Effector memory CD8-positive, alpha-beta T cell (primary cell): ENCODE measurements at regions not wholly inside any gene's neighbourhood (a gene's known extent, or its start where the extent isn't known, plus 50 kb on each side); places are given as distances from the start of the nearest gene placed in this dataset.

Experiments used
- ATAC-seq: fragments of 150-1000 bp; cut with Tn5 transposase; replicated peaks from 2 replicates; pipeline ENCODE4 v1.10.0; 2021; ENCODE audit warnings: mild to moderate bottlenecking, moderate library complexity
- DNase-seq, 3 experiments: peaks; one replicate each; pipeline ENCODE4 v3.0.0; 2021
- H3K27ac Mint-ChIP-seq, 2 donors: one replicate each; pipeline ENCODE4 v1.8.0; 2022; ENCODE audit warnings: mild to moderate bottlenecking in 2 of 2, mixed read lengths in 2 of 2, moderate library complexity in 2 of 2
- H3K27me3 Mint-ChIP-seq, 2 donors: one replicate each; pipeline ENCODE4 v1.8.0; 2022; ENCODE audit warnings: mixed read lengths in 2 of 2
- H3K36me3 Mint-ChIP-seq: one replicate; pipeline ENCODE4 v1.8.0; 2022; ENCODE audit warnings: mild to moderate bottlenecking, moderate library complexity, mixed read lengths; ENCODE audit not compliant: insufficient read depth
- H3K4me1 Mint-ChIP-seq, 2 donors: one replicate each; pipeline ENCODE4 v1.8.0; 2022; ENCODE audit warnings: low read depth in 2 of 2, mixed read lengths in 2 of 2
- H3K4me3 Mint-ChIP-seq, 2 donors: one replicate each; pipeline ENCODE4 v1.8.0; 2022; ENCODE audit warnings: mild to moderate bottlenecking in 2 of 2, mixed read lengths in 2 of 2, moderate library complexity in 2 of 2
- H3K9me3 Mint-ChIP-seq, 2 donors: one replicate each; pipeline ENCODE4 v1.8.0; 2022; ENCODE audit warnings: mixed read lengths in 2 of 2

DNA sequence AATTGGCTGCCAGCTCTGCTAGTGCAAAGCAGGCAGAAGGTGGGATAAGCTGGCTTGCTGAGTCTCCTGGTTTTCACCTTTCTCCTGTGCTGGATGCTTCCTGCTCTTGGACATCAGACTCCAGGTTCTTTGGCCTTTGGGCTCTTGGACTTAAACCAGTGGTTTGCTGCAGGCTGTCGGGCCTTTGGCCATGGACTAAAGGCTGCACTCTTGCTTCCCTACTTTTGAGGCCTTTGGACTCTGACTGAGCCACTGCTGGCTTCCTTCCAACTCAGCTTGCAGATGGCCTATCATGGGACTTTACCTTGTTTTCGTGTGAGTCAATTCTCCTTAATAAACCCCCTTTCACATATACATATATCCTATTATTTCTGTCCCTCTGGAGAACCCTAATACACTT is 1293.9 kb upstream of the CDH6 start:
- Mint-ChIP-seq H3K36me3 (no peaks in the 10 kb centered on the region), H3K27ac (no peak overlapping the region), H3K4me1 (no peaks in the 10 kb centered on the region), H3K27me3 (no peaks in the 10 kb centered on the region), H3K9me3 (peaks cover 4 to 5% of the 10 kb centered on the region in 2 donors), H3K4me3 (no peak overlapping the region)
- ATAC-seq (no peak), DNase-seq (no peak)

DNA sequence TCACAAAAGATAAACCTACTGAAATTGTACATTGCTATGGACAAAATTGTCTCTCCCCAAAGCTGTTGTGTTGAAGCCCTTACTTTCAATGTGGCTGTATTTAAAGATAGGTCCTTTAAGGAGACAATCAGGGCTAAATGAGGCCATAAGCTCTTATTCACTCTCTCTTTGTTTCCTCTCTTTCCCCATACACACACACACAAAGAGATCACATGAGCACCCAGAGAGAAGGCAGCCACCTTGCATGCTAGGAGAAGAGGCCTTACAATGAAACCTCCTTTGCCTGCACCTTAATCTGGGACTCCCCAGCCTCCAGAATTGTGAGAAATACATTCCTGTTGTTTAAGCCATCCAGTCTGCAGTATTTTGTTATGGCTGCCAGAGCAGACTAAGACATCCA is 1295.6 kb upstream of the CDH6 start:
- no peak overlapping the region for H3K27ac Mint-ChIP-seq
- no peaks in the 10 kb centered on the region for H3K27me3 Mint-ChIP-seq
- DNase-seq (no peak), ATAC-seq (no peak)
- no peaks in the 10 kb centered on the region for H3K4me1 Mint-ChIP-seq
- H3K9me3 Mint-ChIP-seq = peaks cover 4 to 5% of the 10 kb centered on the region in 2 donors
- H3K4me3 Mint-ChIP-seq = no peak overlapping the region
- H3K36me3 Mint-ChIP-seq = no peaks in the 10 kb centered on the region

DNA sequence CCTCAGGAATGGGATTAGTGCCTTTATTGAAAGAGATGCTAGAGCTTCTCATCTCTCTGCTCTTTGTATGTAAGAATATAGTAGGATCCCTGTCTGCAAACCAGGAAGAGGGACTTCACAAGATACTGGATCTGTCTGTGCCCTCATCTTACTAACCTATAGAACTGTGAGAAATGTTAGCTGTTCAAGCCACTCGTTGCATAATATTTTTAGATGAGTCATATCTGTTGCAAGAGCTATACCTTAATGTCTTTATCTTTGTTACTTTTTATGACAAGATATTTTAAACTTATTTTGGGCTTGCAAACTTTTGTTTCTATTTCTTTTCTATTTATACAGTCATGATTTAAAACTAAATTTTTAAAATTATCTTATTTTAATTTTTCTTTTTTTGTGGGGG is 1296.8 kb upstream of the CDH6 start:
- Mint-ChIP-seq H3K9me3 (peaks cover 5 to 6% of the 10 kb centered on the region in 2 donors), H3K27ac (no peak overlapping the region), H3K4me3 (no peak overlapping the region), H3K27me3 (no peaks in the 10 kb centered on the region), H3K4me1 (no peaks in the 10 kb centered on the region), H3K36me3 (no peaks in the 10 kb centered on the region)
- DNase-seq (no peak), ATAC-seq (no peak)

DNA sequence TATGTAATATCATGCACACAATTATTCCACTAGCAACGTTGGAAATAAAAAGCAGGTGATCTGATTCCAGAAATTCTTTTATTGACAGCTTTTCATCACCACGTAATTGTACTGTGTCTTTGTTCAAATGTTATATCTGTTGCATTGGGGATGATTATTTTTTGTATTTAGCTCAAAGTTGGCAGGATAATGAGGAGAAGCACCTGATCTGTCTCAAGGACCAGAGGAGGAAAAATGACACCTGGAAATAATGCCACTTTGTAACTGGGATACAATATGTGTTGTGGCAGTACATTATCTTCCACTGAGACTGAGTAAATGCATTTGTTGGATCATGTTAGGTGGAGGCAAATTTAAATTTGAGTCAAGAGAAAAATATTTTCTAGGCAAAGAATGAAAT is 1298.8 kb upstream of the CDH6 start:
- H3K36me3 Mint-ChIP-seq = no peaks in the 10 kb centered on the region
- H3K27ac Mint-ChIP-seq = no peak overlapping the region
- H3K4me3 Mint-ChIP-seq = no peak overlapping the region
- no peaks in the 10 kb centered on the region for H3K27me3 Mint-ChIP-seq
- ATAC-seq (no peak), DNase-seq (no peak)
- H3K9me3 Mint-ChIP-seq = peaks cover 5 to 7% of the 10 kb centered on the region in 2 donors
- H3K4me1 Mint-ChIP-seq = no peaks in the 10 kb centered on the region

DNA sequence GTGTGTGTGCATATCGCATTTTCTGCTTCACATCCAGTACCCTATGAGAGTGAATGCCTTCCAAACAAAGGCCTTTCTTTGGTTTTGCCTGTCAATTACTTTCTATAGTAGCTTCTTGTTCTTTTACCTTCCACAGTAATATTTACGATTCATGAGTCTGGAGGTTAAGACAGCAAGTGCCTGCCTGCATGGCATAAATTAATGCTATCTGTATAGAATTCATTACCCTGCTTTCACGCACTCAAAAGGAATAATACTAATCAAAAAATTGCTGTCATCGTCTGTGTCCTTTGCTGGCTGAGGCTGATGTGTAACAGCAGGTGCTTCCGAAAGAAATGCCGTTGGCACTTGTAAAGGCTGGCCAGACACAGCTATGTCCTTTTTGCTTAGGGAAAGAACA is 1304.4 kb upstream of the CDH6 start:
- Mint-ChIP-seq H3K9me3 (peaks cover 10 to 13% of the 10 kb centered on the region in 2 donors), H3K36me3 (no peaks in the 10 kb centered on the region), H3K27me3 (no peaks in the 10 kb centered on the region), H3K4me1 (no peaks in the 10 kb centered on the region), H3K4me3 (no peak overlapping the region), H3K27ac (no peak overlapping the region)
- DNase-seq = no peak
- no peak for ATAC-seq

DNA sequence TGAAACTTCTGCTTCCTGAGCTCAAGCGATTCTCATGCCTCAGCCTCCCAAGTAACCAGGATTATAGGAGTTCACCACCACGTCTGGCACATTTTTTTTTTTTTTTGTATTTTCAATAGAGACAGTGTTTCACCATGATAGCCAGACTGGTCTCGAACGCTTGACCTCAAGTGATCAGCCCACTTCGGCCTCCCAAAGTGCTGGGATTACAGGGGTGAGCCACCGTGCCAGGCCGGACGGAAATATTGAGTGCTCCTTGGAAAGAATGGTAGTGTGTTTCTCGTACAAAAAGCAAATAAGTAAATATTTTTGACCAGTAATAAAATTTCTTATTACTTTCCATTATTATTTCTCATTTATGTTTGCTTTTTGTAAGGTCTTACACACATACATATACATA is 1307.9 kb upstream of the CDH6 start:
- DNase-seq (no peak), ATAC-seq (no peak)
- Mint-ChIP-seq H3K9me3 (peaks cover 10 to 11% of the 10 kb centered on the region in 2 donors), H3K4me1 (no peaks in the 10 kb centered on the region), H3K4me3 (no peak overlapping the region), H3K27me3 (no peaks in the 10 kb centered on the region), H3K36me3 (no peaks in the 10 kb centered on the region), H3K27ac (no peak overlapping the region)

DNA sequence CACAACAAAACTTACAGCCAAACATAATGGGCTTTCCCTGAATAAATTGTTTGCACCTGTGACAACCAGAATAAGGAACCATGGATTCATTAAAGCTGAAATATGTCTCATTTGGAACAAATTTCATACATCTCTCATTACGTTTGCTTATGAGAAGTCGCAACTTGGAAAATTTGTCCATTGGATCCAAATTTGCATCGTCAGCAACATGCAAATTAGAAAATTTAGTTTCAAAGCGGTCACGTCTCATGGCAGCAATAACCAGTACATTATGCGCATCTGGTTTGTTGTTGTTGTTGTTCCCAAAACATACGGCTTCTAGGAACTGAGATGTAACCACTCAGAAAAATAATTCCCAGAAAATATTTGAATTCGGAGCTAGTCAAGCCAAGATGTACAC is 1311.5 kb upstream of the CDH6 start:
- H3K27ac Mint-ChIP-seq = no peak overlapping the region
- H3K27me3 Mint-ChIP-seq = no peaks in the 10 kb centered on the region

DNA sequence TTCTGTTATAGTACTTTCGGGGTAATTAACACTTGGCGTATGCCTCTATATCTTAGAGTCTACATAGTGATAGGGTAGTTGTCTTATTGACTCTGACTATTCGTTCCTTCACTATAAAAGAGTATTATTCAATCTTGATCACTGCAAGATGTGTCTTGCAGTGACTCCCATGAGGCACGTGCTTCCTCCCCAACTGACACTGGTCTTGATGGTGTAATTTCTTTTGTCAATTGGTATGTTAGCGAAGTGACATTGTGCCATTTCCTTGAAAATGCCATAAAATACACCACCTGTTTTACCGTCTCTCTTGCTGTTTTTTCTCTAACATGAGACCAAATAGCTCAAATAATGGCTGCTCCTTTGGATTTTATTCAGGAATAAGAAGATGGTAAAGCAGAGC is 1314.1 kb upstream of the CDH6 start:
- Mint-ChIP-seq H3K9me3 (peaks cover 0 to 14% of the 10 kb centered on the region in 2 donors), H3K36me3 (no peaks in the 10 kb centered on the region), H3K27me3 (no peaks in the 10 kb centered on the region), H3K4me3 (no peak overlapping the region), H3K27ac (no peak overlapping the region), H3K4me1 (no peaks in the 10 kb centered on the region)
- no peak for DNase-seq
- no peak for ATAC-seq

More for the DNA sequence above, 1311.5 kb upstream of the CDH6 start:
- H3K9me3 Mint-ChIP-seq = peaks cover 0 to 3% of the 10 kb centered on the region in 2 donors
- DNase-seq (no peak), ATAC-seq (no peak)
- no peaks in the 10 kb centered on the region for H3K36me3 Mint-ChIP-seq
- no peaks in the 10 kb centered on the region for H3K4me1 Mint-ChIP-seq
- H3K4me3 Mint-ChIP-seq = no peak overlapping the region

DNA sequence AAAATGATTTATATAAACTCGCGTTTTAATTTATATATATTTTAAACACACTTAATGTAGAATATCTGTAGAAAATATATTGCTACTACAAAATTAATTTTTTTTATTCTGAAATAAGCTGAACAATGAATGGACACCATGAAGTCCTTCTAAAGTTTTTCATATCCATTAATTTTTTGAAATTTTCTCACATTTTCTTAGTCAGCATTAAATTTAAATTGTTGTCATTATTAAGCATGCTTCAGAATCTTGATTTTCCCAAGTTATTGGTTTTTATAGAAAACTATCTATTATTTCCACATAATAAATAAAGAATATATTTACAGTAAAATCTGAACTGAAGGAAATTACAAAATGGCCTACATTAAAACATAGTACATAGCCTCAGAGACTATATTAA is 1314.9 kb upstream of the CDH6 start:
- no peak for DNase-seq
- Mint-ChIP-seq H3K36me3 (no peaks in the 10 kb centered on the region), H3K4me1 (no peaks in the 10 kb centered on the region), H3K27ac (no peak overlapping the region), H3K27me3 (no peaks in the 10 kb centered on the region), H3K9me3 (peaks cover 0 to 14% of the 10 kb centered on the region in 2 donors), H3K4me3 (no peak overlapping the region)
- ATAC-seq = no peak

DNA sequence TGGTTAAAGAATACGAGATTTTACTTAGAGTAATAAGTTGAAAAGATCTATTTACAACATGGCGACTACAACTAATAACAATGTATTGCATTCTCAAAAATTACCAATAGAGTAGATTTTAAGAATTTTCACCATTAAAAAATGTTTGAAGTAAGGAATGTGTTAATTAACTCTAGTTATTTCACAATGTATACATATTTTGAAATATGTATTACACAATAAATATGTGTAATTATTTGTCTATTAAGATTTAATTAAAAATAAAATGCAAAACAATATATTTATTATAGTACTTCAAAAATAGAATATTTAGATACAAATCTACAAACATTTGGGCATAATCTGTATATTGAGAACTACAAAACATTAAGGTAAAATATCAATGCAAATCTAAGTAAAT is 1326.3 kb upstream of the CDH6 start:
- Mint-ChIP-seq H3K4me1 (no peaks in the 10 kb centered on the region), H3K9me3 (peaks cover 0 to 7% of the 10 kb centered on the region in 2 donors), H3K27ac (no peak overlapping the region), H3K36me3 (no peaks in the 10 kb centered on the region), H3K27me3 (no peaks in the 10 kb centered on the region), H3K4me3 (no peak overlapping the region)
- ATAC-seq = no peak
- DNase-seq = no peak

DNA sequence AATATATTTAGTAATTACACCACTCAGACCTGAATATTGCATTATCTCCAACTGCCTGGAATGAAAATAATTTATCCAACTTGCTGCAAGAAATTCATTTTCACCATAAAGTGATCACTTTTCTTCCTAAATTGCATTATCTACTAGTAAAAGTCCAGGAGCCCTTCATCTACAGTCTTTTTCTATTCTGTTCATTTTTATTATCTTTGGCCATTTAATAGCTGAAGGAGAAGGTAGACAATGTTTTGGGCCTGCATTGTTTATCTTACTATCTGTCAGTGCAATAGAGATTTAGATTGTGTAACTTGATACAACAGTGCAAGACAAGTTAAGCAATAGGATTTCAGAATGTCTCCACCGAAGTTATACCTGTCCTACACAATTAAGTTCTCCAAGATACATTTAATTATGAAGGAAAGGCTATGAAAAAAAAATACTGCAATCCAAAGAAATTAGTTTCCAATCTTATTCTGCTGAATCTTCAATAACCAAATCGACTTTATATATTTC is 1339.7 kb upstream of the CDH6 start:
- no peak for DNase-seq
- ATAC-seq = no peak
- Mint-ChIP-seq H3K4me1 (no peaks in the 10 kb centered on the region), H3K9me3 (peaks cover 15 to 16% of the 10 kb centered on the region in 2 donors), H3K27me3 (no peaks in the 10 kb centered on the region), H3K4me3 (no peak overlapping the region), H3K27ac (no peak overlapping the region), H3K36me3 (no peaks in the 10 kb centered on the region)

DNA sequence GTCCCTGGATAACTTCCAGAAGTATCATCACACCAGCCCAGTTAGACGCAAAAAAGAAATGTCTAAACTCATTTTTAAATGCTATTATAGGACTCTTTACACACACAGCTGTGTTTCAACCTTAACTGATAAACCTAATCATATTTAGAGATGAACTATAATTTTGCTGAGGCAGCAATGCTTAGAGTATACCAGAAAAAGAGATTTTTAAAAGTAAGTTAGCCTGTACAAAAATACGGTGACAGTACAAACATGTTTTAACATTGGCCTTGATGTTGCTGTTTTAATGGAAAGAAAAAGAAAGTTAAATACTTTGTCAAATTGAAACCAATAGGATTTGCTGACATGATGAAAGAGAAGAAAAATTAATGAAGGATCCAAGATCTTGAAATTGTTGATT is 1341.2 kb upstream of the CDH6 start:
- no peak for ATAC-seq
- Mint-ChIP-seq H3K27me3 (no peaks in the 10 kb centered on the region), H3K36me3 (no peaks in the 10 kb centered on the region), H3K4me3 (no peak overlapping the region), H3K4me1 (no peaks in the 10 kb centered on the region), H3K27ac (no peak overlapping the region), H3K9me3 (peaks cover 14 to 16% of the 10 kb centered on the region in 2 donors)
- no peak for DNase-seq

DNA sequence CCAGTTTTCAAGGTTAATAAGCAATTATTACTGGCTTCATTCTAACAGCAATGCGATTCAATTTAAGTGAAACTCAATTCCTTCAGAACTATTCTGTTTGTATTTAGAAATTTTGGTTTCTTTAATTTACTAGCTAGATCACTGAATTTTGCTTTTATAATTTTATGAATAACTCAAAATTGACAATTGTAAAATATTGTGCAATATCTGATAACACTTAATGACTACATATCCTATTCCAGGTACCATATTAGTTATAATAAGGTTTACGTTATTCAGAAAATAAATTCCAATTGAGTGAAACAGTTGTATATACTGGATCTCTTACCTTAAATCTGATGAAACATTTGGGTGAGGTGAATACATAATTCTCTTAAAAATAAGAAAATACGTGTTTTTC is 1348.3 kb upstream of the CDH6 start:
- no peak for ATAC-seq

DNA sequence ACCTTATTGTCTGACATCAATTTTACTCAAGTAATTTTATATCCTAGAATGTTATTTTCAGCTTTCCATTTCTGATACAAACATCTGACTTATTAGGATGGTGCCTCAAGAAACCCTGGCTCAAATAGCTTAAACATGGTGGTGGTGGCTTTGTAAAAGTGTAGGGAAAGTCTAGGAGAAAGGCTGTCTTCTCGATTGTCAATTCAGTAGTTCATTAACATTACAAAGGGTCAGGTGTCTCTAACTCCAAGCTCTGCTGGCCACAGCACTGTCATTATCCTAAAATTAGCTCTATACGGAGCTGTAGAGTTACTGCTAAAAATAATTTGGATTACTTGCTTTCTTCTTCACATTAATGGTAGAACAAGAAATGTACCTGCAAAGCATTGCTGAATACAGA is 1360.1 kb upstream of the CDH6 start:
- no peak overlapping the region for H3K27ac Mint-ChIP-seq
- H3K36me3 Mint-ChIP-seq = no peaks in the 10 kb centered on the region
- H3K4me1 Mint-ChIP-seq = no peaks in the 10 kb centered on the region
- ATAC-seq = no peak
- H3K27me3 Mint-ChIP-seq = no peaks in the 10 kb centered on the region
- no peak for DNase-seq
- no peak overlapping the region for H3K4me3 Mint-ChIP-seq
- peaks cover 1 to 8% of the 10 kb centered on the region in 2 donors for H3K9me3 Mint-ChIP-seq

More for the DNA sequence above, 1348.3 kb upstream of the CDH6 start:
- H3K4me3 Mint-ChIP-seq = no peak overlapping the region
- no peaks in the 10 kb centered on the region for H3K4me1 Mint-ChIP-seq
- peaks cover 0 to 9% of the 10 kb centered on the region in 2 donors for H3K9me3 Mint-ChIP-seq
- no peak for DNase-seq
- H3K27ac Mint-ChIP-seq = no peak overlapping the region
- H3K27me3 Mint-ChIP-seq = no peaks in the 10 kb centered on the region
- no peaks in the 10 kb centered on the region for H3K36me3 Mint-ChIP-seq

DNA sequence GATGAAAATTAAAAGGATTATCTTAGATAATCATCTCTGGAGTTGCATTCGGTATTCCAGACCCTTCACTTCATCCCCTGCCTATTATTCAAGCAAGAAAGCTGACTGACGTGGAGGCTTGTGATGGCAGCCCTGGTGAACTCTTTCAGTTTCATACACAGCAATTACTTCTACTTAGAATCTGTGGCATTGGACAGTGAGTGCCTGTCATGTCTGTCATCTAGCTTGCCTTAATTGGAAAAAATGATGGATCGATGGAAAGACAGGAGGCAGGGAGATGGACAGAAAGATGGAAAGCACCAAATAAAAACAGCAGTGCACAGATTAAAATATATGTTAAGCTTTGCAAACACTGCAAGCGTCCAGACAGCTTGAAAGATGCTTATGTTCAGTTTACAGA is 1371.0 kb upstream of the CDH6 start:
- Mint-ChIP-seq H3K27ac (no peak overlapping the region), H3K4me1 (no peaks in the 10 kb centered on the region), H3K27me3 (no peaks in the 10 kb centered on the region), H3K36me3 (no peaks in the 10 kb centered on the region), H3K4me3 (no peak overlapping the region), H3K9me3 (peaks cover 4 to 15% of the 10 kb centered on the region in 2 donors)
- ATAC-seq (no peak), DNase-seq (no peak)
